Heart right ventricle (tissue), 16 donors: ENCODE measurements at regions not wholly inside any gene's neighbourhood (a gene's known extent, or its start where the extent isn't known, plus 50 kb on each side); places are given as distances from the start of the nearest gene placed in this dataset.

Experiments
- ATAC-seq, 8 donors: fragments of 200-7000 bp; cut with Tn5 transposase; one replicate each; pipeline ENCODE4 v1.9.1; 2020; ENCODE audit warnings: mild to moderate bottlenecking in 8 of 8, moderate library complexity in 8 of 8, moderate number of reproducible peaks in 1 of 8
- DNase-seq, 2 donors: peaks; one replicate each; pipeline ENCODE4 v3.0.0-alpha.2; 2020
- H3K27ac ChIP-seq, 10 donors: fragments of 200-600 bp; sonication (generic) in 2 of 10; one replicate each; pipeline versions ENCODE4 v1.5.0 to v1.8.0; 2020 to 2022; ENCODE audit warnings: mild to moderate bottlenecking in 3 of 10
- H3K27me3 ChIP-seq, 7 donors: fragments of 200-600 bp; one replicate each; pipeline ENCODE4 v1.8.0; 2021 to 2022; ENCODE audit warnings: mild to moderate bottlenecking in 2 of 7
- H3K36me3 ChIP-seq, 9 donors: fragments of 200-600 bp; sonication (generic) in 1 of 9; one replicate each; pipeline versions ENCODE4 v1.5.0 to v1.8.0; 2020 to 2022; ENCODE audit warnings: mild to moderate bottlenecking in 2 of 9
- H3K4me1 ChIP-seq, 9 donors: fragments of 200-600 bp; sonication (generic) in 1 of 9; one replicate each; pipeline versions ENCODE4 v1.5.0 to v1.8.0; 2020 to 2022; ENCODE audit warnings: mild to moderate bottlenecking in 4 of 9
- H3K4me3 ChIP-seq, 10 donors: fragments of 200-600 bp; sonication (generic) in 2 of 10; one replicate each; pipeline versions ENCODE4 v1.5.0 to v1.8.0; 2020 to 2022; ENCODE audit warnings: mild to moderate bottlenecking in 7 of 10, moderate library complexity in 2 of 10
- H3K9me3 ChIP-seq, 11 donors: fragments of 200-600 bp in 10 of 11; sonication (generic) in 2 of 11; one replicate each; pipeline versions ENCODE4 v1.5.0 to v1.8.0; 2013 to 2022; ENCODE audit warnings: mild to moderate bottlenecking in 2 of 11, control low read depth in 1 of 11, moderate library complexity in 1 of 11
- WGBS, 2 donors: extraction: QIAGEN DNeasy Blood & Tissue Kit; methylation state at CpG; one replicate each; pipeline ENCODE4 v1.1.7; 2013; ENCODE audit warnings: inconsistent platforms in 1 of 2; 5-methylcytosine and 5-hydroxymethylcytosine counted together
- intact Hi-C, 10 donors: fragments of 100-400 bp; cut with DNase I; formaldehyde crosslinking; loops; one replicate each; pipeline versions ENCODE4 v1.11.1 to v1.14.2; 2022
- TF ChIP-seq, protein P1 (sequence below), 9 donors: fragments of 200-600 bp; sonication (generic) in 2 of 9; IDR thresholded peaks; one replicate each; pipeline versions ENCODE4 v1.5.0 to v1.8.0; 2021 to 2022; ENCODE audit warnings: antibody characterized with exemption in 9 of 9, mild to moderate bottlenecking in 5 of 9, moderate library complexity in 1 of 9
- donor health status: Arrhythmogenic right ventricular cardiomyopathy.
- donor health status: ischemic (EF 13 %, LVEDD 7.1; RV severe dilation, severe dysfunction).
- donor health status: healthy with polysubstance abuse.
- donor health status: DM: no; HTN: yes; CAD: no.
- donor health status: DM: no; HTN: no; CAD: no.
- donor health status: ischemic (EF 25% LVEDD 6.9; RV normal size, moderate dysfunction).
- donor health status: ischemic (EF 25% LVEDD 5.7; RV mildly dilated, moderate dysfunction).
- donor health status: healthy.
- donor health status: DM: yes; HTN: yes; CAD: no.
- donor health status: Ischemic cardiomyopathy.
- donor health status: ischemic (EF 35%, LVEDD 5.7; RV mildly dilated, moderate dysfunction).
- donor health status: nonischemic (EF 11% LVEDD 7.7; RV severe dilation, severe dysfunction).
- donor health status: DM: yes; HTN: yes; CAD: no.
- donor health status: PGD.
- donor health status: ischemic (EF 29% LVEDD 5.4; RV normal size, mild dysfunction).
- donor health status: nonischemic (EF 23%, LVEDD 6.1; RV moderate dilation, normal function).

DNA sequence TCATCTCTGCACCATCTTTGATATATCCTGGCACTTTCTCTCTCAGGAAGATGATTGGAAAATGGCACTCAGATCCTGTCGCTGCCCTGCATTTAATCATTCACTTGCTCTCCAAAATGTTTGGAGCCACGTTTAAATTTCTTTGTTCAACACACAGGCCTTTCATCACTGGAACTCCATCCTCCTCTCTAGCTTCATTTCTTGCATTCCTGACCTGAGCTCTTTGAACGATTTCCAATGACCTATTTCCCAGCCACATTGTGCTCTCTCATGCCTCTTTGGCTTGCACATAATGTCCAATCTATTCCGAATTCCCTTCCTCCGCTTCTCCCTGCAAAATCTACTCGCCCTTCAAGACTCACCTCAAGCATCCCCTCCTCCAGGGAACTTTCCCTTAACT lies 287.4 kb upstream of the NBEA start:
- TF ChIP-seq, protein P1, sequence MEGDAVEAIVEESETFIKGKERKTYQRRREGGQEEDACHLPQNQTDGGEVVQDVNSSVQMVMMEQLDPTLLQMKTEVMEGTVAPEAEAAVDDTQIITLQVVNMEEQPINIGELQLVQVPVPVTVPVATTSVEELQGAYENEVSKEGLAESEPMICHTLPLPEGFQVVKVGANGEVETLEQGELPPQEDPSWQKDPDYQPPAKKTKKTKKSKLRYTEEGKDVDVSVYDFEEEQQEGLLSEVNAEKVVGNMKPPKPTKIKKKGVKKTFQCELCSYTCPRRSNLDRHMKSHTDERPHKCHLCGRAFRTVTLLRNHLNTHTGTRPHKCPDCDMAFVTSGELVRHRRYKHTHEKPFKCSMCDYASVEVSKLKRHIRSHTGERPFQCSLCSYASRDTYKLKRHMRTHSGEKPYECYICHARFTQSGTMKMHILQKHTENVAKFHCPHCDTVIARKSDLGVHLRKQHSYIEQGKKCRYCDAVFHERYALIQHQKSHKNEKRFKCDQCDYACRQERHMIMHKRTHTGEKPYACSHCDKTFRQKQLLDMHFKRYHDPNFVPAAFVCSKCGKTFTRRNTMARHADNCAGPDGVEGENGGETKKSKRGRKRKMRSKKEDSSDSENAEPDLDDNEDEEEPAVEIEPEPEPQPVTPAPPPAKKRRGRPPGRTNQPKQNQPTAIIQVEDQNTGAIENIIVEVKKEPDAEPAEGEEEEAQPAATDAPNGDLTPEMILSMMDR (IDR thresholded peaks at IDR 0.05) = no peak
- WGBS, 2 donors = 36 to 47% methylated on average over 6 of the region's 6 CpGs
- DNase-seq = no peak
- Histone ChIP-seq H3K27ac (peak overlapping the region in 2 of 10 donors; percentile 5 to 12), H3K9me3 (peaks cover 0 to 4% (median 0%) of the 10 kb centered on the region in 11 donors), H3K4me1 (peaks cover 0 to 20% (median 8%) of the 10 kb centered on the region in 9 donors), H3K4me3 (no peak overlapping the region), H3K27me3 (no peaks in the 10 kb centered on the region), H3K36me3 (no peaks in the 10 kb centered on the region)
- peak in 5 of 8 donors; percentile 61 to 96 (median 76) for ATAC-seq
- intact Hi-C loops = no loop called here

DNA sequence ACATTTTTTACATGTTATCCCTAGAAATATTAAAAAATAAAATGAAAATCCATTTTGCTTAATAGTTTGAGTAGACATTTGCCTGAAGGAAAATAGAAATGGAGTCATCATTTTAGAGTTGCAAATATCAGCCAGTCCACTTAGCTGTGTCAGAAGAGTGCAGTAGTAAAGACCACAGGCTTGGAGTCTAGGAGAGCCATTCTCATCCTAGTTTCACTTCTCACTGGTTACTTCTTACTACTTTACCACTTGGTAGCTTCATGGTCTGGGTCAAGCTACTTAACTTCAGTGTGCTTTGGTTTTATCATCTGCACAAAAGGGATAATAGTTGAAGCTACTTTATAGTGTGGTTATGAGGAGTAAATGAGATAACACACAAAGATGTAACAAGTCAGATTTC lies 286.5 kb upstream of the NBEA start:
- intact Hi-C loops = no loop called here
- ATAC-seq = no peak

GRCh38 chr13:34657716-34658115 lies 284.4 kb upstream of the NBEA start:
- H3K9me3 ChIP-seq = peaks cover 0 to 3% (median 0%) of the 10 kb centered on the region in 11 donors
- TF ChIP-seq, protein P1 (IDR thresholded peaks at IDR 0.05) = no peak
- no peaks in the 10 kb centered on the region for H3K36me3 ChIP-seq
- 95 to 100% methylated on average over 1 of the region's 1 CpG for WGBS, 2 donors
- H3K4me3 ChIP-seq = no peak overlapping the region
- H3K27me3 ChIP-seq = no peaks in the 10 kb centered on the region
- ATAC-seq = no peak
- intact Hi-C loops = no loop called here
- H3K27ac ChIP-seq = no peak overlapping the region
- peaks cover 0 to 20% (median 8%) of the 10 kb centered on the region in 9 donors for H3K4me1 ChIP-seq
- no peak for DNase-seq

More for the DNA sequence above, 286.5 kb upstream of the NBEA start:
- Histone ChIP-seq H3K27me3 (no peaks in the 10 kb centered on the region), H3K27ac (no peak overlapping the region), H3K4me3 (no peak overlapping the region), H3K36me3 (no peaks in the 10 kb centered on the region), H3K4me1 (peaks cover 0 to 20% (median 8%) of the 10 kb centered on the region in 9 donors), H3K9me3 (peaks cover 0 to 7% (median 0%) of the 10 kb centered on the region in 11 donors)
- DNase-seq = no peak
- TF ChIP-seq, protein P1 (IDR thresholded peaks at IDR 0.05) = no peak

DNA sequence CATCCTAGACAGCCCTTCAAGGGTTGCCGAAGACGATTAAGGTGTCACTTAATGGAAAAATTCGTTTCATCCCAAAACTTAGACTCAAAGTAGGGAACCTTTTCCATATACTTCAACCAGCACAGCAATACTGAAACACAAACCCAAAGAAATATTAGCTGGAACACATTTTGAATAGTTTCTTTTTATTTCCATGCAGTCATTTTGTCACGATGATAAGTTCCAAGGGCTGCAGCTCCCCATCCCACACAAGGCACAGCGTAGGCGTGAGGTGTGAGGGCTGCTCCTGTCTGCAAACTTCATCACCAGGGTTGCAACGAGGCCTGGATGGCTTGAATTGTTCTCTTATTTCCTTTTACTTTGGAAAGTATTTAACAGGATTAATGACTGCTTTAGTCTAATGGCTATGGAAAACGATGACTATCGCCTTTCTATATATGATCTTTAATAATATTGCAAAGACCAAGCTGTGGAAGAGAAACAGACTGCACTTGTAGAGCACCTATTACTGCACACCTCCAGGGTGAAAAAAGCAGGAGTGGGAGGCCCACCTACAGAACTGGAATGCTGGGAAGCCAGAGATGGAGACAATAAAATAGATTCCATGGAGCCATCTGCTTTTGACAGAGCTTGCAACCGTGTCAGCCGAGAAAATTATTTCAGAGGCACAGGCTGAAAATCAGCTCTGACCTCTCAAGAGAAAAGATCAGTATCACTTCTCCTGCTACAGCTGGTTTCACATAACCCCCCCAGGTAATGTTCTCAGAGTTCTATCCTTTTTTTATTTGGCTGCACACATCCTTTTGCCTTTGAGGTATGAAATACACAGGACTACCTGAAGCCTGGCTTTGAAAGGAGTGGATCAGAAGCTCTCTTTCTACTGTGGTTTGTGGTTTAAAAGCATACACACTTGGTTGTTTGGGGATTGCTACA lies 274.5 kb upstream of the NBEA start:
- H3K27me3 ChIP-seq = no peaks in the 10 kb centered on the region
- H3K4me3 ChIP-seq = no peak overlapping the region
- DNase-seq (no peak), ATAC-seq (no peak)
- H3K36me3 ChIP-seq = no peaks in the 10 kb centered on the region
- intact Hi-C loops = no loop called here
- TF ChIP-seq, protein P1 (IDR thresholded peaks at IDR 0.05) = no peak
- 77 to 83% methylated on average over 11 of the region's 11 CpGs for WGBS, 2 donors
- no peak overlapping the region for H3K27ac ChIP-seq
- peaks cover 0 to 22% (median 7%) of the 10 kb centered on the region in 9 donors for H3K4me1 ChIP-seq
- H3K9me3 ChIP-seq = no peaks in the 10 kb centered on the region
